AG04450 (cell line): ENCODE measurements at regions not wholly inside any gene's neighbourhood (a gene's known extent, or its start where the extent isn't known, plus 50 kb on each side); places are given as distances from the start of the nearest gene placed in this dataset.

Experiments
- CTCF ChIA-PET: fragments of 300-600, 350-600 bp; formaldehyde crosslinking; extraction: SDS; loops from one replicate; lab custom pipeline; 2022; ENCODE audit warnings: antibody characterized with exemption, inconsistent platforms; lab: Charles Lee
- POLR2A ChIA-PET: fragments of 350-600 bp; formaldehyde crosslinking; extraction: SDS; loops from one replicate; lab custom pipeline; 2021; ENCODE audit warnings: antibody characterized with exemption, inconsistent platforms; lab: Yijun Ruan, JAX
- DNase-seq: peaks from one replicate; pipeline ENCODE4 v3.0.0-alpha.2; 2011; ENCODE audit warnings: low read depth, low spot score
- H3K27ac ChIP-seq: one replicate; pipeline ENCODE4 v1.5.1; 2012; ENCODE audit warnings: low read depth, low read length, control low read depth
- H3K27me3 ChIP-seq: one replicate; pipeline ENCODE4 v1.6.0; 2012; ENCODE audit warnings: low read length; ENCODE audit not compliant: control insufficient read depth, insufficient read depth
- H3K4me3 ChIP-seq: 2 replicates; pipeline ENCODE4 v1.5.1; 2011; ENCODE audit warnings: mild to moderate bottlenecking, low read depth, low read length, control low read depth
- H3K9me3 ChIP-seq: 2 replicates; pipeline ENCODE4 v1.5.1; 2012; ENCODE audit warnings: low read length; ENCODE audit not compliant: control insufficient read depth, insufficient read depth
- TF ChIP-seq, protein P1 (sequence below): IDR thresholded peaks from 2 replicates; pipeline ENCODE4 v1.5.1; 2011; ENCODE audit warnings: low read depth, low read length, control low read depth, inconsistent platforms

DNA sequence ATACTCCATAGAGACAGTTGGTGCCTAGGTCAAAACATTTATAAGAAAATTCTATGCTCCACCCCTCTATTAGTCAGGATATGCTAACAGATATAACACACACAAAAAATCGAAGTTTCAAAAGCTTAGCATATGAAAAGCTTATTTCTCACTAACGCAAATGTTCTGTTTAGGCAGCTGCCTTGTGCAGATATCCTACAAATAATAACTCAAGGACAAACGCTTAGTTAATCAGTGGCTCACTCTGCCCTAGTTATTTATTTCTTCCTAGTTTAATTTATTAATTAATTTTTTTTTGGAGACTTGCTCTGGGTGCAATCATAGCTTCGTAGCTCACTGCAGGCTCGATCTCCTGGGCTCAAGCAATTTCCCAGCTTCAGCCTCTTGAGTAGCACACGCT lies 259.7 kb upstream of the GPC6 start:
- CTCF ChIA-PET, result no interaction called here
- Histone ChIP-seq H3K9me3 (no peaks in the 10 kb centered on the region), H3K27ac (no peak overlapping the region), H3K4me3 (no peak overlapping the region), H3K27me3 (peaks cover 2% of the 10 kb centered on the region)
- POLR2A ChIA-PET, result no interaction called here
- DNase-seq, result no peak
- TF ChIP-seq, protein P1, sequence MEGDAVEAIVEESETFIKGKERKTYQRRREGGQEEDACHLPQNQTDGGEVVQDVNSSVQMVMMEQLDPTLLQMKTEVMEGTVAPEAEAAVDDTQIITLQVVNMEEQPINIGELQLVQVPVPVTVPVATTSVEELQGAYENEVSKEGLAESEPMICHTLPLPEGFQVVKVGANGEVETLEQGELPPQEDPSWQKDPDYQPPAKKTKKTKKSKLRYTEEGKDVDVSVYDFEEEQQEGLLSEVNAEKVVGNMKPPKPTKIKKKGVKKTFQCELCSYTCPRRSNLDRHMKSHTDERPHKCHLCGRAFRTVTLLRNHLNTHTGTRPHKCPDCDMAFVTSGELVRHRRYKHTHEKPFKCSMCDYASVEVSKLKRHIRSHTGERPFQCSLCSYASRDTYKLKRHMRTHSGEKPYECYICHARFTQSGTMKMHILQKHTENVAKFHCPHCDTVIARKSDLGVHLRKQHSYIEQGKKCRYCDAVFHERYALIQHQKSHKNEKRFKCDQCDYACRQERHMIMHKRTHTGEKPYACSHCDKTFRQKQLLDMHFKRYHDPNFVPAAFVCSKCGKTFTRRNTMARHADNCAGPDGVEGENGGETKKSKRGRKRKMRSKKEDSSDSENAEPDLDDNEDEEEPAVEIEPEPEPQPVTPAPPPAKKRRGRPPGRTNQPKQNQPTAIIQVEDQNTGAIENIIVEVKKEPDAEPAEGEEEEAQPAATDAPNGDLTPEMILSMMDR, result no peak

DNA sequence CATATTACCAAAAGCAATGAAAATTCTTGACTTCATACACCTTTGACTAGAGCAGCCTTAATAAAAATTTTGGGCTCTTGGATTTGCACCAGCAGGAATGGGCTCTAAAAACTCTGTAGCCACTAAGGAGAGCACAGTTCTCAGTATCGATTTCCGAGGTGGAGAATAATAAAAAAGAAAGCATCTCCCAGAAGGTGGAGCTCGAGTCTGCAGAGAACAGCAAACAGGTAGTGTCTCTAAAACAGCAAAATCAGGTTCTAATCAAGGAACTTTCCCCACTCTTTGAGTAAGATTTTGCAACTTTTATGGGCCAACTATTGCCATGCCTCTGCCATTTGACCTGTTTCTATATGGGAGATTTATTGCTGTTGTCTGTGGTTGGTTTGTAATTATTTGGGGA lies 258.7 kb upstream of the GPC6 start:
- Histone ChIP-seq H3K27me3 (peaks cover 2% of the 10 kb centered on the region), H3K9me3 (no peaks in the 10 kb centered on the region), H3K4me3 (no peak overlapping the region), H3K27ac (no peak overlapping the region)
- CTCF ChIA-PET, result interaction anchor here (0.8 to 1.0 kb wide), 2 partner anchors 1394 to 1468 kb away, joined by 3 read pairs; no protein-coding TSS in a partner anchor
- TF ChIP-seq, protein P1, result peak; percentile 40; the same call in 1 of the 2 replicates
- DNase-seq, result no peak
- POLR2A ChIA-PET, result no interaction called here

DNA sequence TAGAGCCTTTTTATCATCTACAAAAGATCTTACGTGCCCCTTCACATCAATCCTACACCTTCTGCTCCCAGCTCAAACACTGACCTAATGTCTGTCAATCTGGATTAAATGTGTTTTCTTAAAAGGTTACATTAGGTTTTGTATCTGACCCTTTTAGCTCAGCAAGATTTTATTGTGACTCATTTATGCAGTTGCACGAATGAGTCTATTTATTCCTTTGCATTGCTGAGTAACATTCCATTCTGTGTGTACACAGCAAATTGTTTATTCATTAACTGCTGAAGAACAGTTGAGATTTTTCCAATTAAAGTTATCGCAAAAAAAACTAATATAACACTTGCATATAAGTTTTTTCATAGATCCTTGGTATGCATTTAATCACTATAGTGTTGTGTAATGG lies 253.9 kb upstream of the GPC6 start:
- Histone ChIP-seq H3K27ac (no peak overlapping the region), H3K27me3 (peaks cover 2% of the 10 kb centered on the region), H3K9me3 (peaks cover 3% of the 10 kb centered on the region; the same call in 1 of the 2 replicates), H3K4me3 (no peak overlapping the region)
- ChIA-PET POLR2A (no interaction called here), CTCF (no interaction called here)
- no peak for DNase-seq
- TF ChIP-seq, protein P1, result no peak

DNA sequence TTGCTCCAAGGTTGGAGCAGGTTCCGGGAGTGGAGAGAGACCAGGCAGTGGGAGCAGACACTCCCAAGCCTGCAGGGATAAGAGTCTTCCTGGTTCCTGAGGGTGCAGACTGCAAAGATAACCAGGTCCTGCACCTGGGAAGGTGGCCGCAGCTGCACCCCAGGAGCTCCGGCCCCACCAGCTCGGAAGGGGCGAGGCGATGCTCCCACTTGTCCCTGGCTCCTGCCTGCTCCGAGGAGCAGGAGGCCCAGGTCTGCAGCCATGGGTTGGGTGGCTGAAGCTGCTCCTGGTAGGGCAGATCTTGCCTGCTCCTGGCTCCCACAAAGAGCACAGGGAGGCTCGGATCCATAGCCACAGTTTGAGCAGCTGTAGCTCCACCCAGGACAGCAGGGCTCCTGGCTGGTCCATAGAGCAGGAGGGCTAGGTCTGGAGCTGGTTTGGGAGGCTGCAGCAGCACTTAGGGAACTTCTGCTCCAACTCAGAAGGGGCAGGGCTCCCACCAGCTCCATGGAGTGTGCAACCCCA lies 251.6 kb upstream of the GPC6 start:
- TF ChIP-seq, protein P1, result no peak
- CTCF ChIA-PET, result no interaction called here
- POLR2A ChIA-PET, result no interaction called here

DNA sequence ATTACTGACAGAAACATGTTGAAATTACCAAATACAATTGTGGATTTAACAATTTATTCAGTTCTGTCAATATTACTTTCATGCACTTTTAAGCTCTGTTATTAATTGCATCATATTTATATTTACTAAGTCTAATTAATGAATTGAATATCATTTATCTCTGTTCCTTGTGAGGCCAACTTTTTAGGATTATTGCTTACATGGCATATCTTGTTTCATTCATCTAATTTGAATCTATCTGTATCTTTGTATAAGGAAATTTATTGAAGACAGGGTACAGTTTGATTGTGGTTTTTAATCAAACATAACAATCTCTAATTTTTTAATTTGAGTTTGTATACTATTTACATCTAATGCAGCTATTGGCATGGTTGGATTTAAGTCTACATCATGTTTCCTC lies 249.9 kb upstream of the GPC6 start:
- POLR2A ChIA-PET, result no interaction called here
- no peaks in the 10 kb centered on the region for H3K27me3 ChIP-seq
- TF ChIP-seq, protein P1, result no peak
- DNase-seq, result no peak
- no peak overlapping the region for H3K27ac ChIP-seq
- CTCF ChIA-PET, result no interaction called here
- H3K9me3 ChIP-seq, result peaks cover 3% of the 10 kb centered on the region; the same call in 1 of the 2 replicates
- no peak overlapping the region for H3K4me3 ChIP-seq

More for the DNA sequence above, 251.6 kb upstream of the GPC6 start:
- Histone ChIP-seq H3K27me3 (no peaks in the 10 kb centered on the region), H3K4me3 (no peak overlapping the region), H3K9me3 (peaks cover 3% of the 10 kb centered on the region; the same call in 1 of the 2 replicates), H3K27ac (no peak overlapping the region)
- no peak for DNase-seq
